ENCODE measurements at regions not wholly inside any gene's neighbourhood (a gene's known extent, or its start where the extent isn't known, plus 50 kb on each side); places are given as distances from the start of the nearest gene placed in this dataset.
"Not testable (repeated sequence)": the region's sequence is repeated elsewhere in the genome, so short reads cannot be mapped to it uniquely, and the experiment has no call there.

DNA sequence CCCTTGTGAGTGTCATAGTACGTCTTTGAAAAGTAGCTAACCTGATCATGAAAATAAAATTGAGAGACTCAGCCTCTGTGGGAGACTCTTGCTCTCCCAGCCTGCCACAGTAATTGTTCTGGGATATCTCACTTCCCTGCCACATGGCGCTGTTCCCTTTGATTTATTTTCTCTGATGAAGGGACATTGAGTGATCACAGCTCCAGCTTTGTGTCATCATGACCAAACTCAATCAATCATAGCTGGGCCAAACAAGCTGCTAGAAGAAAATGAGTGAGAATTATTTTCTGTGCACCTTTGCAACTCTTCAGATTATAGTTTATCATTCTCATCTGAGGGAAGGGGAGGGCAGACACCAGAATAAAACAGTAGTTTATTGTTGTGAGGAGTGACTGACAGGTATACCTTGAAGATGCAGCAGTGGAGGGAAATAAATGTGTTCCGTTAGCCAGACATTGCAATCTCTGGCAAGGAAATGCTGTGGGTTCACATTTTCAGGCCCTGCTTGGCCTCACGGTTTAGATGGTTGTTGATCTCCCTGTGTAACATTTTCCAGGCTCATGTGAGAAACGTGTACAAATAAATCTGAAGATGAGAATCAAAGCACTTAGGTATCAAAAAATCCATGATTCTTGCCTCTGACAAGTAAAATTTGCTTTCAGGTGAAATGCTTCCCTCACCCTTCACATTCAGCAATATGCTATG lies 174.7 kb upstream of the FBXL17 start:
- Histone ChIP-seq H3K4me1 (ENCODE audit: insufficient read depth, low read length) (peaks cover 22% of the 10 kb centered on the region), H3K36me3 (ENCODE audit: insufficient read depth, low read length) (no peaks in the 10 kb centered on the region), H3K9ac (ENCODE audit: low read depth, low read length) (no peak overlapping the region), H3K9me3 (ENCODE audit: control insufficient read depth, insufficient read depth, low read length) (0 out of 2 replicates have a peak, but pooled peaks cover 3% of the 10 kb centered on the region)

DNA sequence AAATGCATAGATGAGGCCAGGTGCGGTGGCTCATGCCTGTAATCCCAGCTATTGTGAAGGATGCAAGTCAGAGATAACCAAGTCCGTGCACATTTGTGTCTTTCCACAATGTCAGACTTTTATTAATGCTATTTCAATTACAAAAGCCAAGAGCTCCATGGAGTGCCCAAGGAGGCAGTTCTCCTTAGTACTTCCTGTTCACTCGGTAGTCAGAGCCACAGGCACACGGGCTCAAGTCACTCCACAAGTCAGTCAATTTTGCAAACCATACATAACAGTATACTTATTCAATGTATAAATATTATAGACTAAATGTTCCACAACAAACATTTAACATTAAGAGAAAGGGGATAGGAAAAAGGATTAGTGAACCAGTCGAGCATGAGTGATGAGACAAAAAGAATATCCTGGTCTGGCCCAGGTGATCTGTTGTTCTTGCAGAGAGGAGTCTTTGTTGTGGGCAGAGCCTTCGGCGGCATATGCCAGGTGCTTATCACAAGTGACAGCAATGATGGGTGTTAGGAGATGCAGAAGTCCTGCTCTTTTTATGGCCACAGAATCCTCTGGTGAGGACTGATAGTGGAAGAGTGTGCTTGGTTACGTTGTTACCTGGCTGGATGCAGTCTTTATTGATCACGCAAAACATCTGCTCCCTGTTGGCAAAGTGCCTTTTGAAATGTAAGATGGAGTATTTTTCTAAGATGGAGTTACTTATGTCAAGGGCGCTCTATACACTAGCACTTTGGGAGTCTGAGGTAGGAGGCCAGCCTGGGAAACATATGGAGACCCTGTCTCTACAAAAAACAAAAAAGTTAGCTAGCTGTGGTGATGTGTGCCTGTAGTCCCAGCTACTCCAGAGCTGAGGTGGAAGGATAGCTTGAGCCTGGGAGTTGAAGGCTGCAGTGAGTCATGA lies 167.0 kb upstream of the FBXL17 start:
- Histone ChIP-seq H3K36me3 (ENCODE audit: insufficient read depth, low read length) (no peaks in the 10 kb centered on the region), H3K9me3 (ENCODE audit: control insufficient read depth, insufficient read depth, low read length) (no peaks in the 10 kb centered on the region), H3K4me1 (ENCODE audit: insufficient read depth, low read length) (peaks cover 8% of the 10 kb centered on the region; the same call in 1 of the 2 replicates), H3K9ac (ENCODE audit: low read depth, low read length) (no peak overlapping the region)

DNA sequence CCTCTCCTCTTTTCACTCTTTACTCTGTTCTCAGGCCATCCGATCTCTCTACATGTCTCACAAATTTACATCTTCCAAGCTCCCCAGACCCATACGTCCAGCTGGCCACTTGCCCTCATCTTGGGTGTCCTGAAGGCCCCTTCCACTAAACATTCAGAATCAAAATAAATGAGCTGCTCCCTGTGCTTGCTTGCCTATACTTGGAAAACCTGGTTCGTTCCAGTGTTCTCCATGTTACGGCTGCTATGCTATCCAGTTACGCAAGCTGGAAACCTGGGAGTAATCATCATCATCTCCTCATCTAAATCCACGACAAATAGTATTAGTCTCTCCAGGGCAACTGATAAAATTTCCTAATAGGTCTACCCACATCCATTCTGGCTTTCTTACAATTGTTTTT lies 165.0 kb upstream of the FBXL17 start:
- no peak overlapping the region for H3K9ac ChIP-seq (ENCODE audit: low read depth, low read length)
- no peaks in the 10 kb centered on the region for H3K36me3 ChIP-seq (ENCODE audit: insufficient read depth, low read length)
- H3K9me3 ChIP-seq (ENCODE audit: control insufficient read depth, insufficient read depth, low read length), result no peaks in the 10 kb centered on the region
- H3K4me1 ChIP-seq (ENCODE audit: insufficient read depth, low read length), result peaks cover 13% of the 10 kb centered on the region; the same call in 1 of the 2 replicates

DNA sequence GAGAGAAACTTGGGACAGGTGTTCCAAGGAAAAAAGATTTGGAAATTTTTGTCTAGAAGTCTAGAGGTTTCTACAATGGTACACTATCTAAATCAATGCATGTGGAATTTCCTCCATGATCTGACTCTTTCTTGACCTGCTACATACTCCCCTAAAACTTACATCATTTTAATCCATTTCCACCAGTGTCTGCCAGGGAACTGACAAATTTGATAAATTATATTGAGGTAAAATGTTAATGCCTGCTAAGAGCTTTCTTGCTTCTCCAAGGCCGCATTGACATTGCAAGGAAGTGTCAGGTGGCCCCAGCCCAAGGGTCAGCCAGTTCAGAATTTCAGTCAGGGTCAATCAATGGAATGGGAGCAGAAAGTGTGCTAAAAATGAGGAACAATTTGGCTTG lies 163.4 kb upstream of the FBXL17 start:
- Histone ChIP-seq H3K36me3 (ENCODE audit: insufficient read depth, low read length) (no peaks in the 10 kb centered on the region), H3K9me3 (ENCODE audit: control insufficient read depth, insufficient read depth, low read length) (no peaks in the 10 kb centered on the region), H3K9ac (ENCODE audit: low read depth, low read length) (no peak overlapping the region), H3K4me1 (ENCODE audit: insufficient read depth, low read length) (peaks cover 13% of the 10 kb centered on the region; the same call in 1 of the 2 replicates)

DNA sequence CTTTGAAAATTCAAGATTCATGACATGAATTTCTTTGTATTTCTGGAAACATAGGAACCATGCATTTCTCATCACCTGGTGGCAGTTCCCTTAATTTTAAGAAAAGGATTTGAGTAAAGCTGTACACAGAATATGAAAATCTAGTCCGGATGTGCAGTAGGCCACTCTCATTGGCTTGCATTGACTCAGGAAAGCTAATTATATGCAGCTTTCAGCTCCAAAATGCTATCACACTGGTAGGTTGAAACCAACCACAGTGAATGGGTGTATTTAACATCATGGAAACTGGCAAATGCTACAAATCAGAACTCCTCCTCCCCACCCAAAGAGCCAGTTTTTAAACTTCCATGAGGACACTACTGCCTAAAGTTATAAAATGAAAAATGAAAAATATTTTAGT lies 161.6 kb upstream of the FBXL17 start:
- Histone ChIP-seq H3K36me3 (ENCODE audit: insufficient read depth, low read length) (no peaks in the 10 kb centered on the region), H3K9me3 (ENCODE audit: control insufficient read depth, insufficient read depth, low read length) (no peaks in the 10 kb centered on the region), H3K9ac (ENCODE audit: low read depth, low read length) (no peak overlapping the region), H3K4me1 (ENCODE audit: insufficient read depth, low read length) (peaks cover 15% of the 10 kb centered on the region)

DNA sequence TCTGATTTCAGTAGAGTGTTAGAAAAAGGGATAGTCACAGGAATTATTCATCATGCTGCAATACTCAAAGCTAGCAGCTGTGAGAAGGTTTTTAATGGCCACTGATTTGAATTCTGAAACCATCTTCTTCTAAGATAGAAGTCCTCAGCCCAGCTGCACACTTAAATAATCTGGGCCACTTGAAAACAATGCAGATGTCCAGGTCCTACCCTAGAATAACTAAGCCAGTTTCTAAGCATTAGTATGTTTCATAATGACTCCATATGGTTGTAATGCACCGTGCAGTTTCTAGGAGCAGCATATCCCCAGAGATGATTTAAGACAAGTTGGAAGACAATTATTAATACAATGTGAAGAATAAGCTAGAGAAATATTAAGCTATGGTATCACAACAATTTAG lies 159.9 kb upstream of the FBXL17 start:
- no peaks in the 10 kb centered on the region for H3K9me3 ChIP-seq (ENCODE audit: control insufficient read depth, insufficient read depth, low read length)
- no peak overlapping the region for H3K9ac ChIP-seq (ENCODE audit: low read depth, low read length)
- no peaks in the 10 kb centered on the region for H3K36me3 ChIP-seq (ENCODE audit: insufficient read depth, low read length)
- peaks cover 24% of the 10 kb centered on the region for H3K4me1 ChIP-seq (ENCODE audit: insufficient read depth, low read length)

DNA sequence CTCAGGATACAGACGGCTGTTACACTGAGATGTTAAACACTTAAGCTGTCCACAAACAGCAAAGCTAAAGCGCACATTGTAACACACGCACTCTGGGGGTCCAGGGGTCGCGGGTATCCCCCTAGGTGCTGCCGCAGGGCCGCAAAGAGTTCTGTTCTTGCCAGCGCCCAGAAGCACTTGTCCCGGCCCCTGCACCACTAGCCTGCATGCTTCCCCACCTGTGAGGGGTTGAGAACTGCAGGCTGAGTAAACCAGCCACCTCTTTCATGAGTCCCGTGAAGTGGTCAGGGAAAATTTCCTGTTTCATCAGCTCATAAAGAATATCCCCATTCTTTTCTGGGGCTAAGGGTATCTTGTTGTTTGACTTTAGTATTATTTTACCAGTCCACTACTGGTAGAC lies 154.4 kb upstream of the FBXL17 start:
- Histone ChIP-seq H3K4me1 (ENCODE audit: insufficient read depth, low read length) (peaks cover 14% of the 10 kb centered on the region), H3K9me3 (ENCODE audit: control insufficient read depth, insufficient read depth, low read length) (peaks cover under 1% of the 10 kb centered on the region; the same call in 1 of the 2 replicates), H3K9ac (ENCODE audit: low read depth, low read length) (no peak overlapping the region), H3K36me3 (ENCODE audit: insufficient read depth, low read length) (no peaks in the 10 kb centered on the region)

DNA sequence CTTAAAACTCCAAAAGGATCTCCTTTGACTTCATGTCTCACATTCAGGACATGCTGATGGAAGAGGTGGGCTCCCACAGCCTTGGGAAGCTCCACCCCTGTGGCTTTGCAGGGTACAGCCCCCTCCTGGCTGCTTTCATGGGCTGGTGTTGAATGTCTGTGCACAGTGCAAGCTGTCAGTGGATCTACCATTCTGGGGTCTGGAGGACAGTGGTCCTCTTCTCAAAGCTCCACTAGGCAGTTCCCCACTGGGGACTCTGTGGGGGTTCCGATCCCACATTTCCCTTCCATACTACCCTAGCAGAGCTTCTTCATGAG lies 150.2 kb upstream of the FBXL17 start:
- H3K36me3 ChIP-seq (ENCODE audit: insufficient read depth, low read length); H3K9me3 ChIP-seq (ENCODE audit: control insufficient read depth, insufficient read depth, low read length): not testable (repeated sequence)

DNA sequence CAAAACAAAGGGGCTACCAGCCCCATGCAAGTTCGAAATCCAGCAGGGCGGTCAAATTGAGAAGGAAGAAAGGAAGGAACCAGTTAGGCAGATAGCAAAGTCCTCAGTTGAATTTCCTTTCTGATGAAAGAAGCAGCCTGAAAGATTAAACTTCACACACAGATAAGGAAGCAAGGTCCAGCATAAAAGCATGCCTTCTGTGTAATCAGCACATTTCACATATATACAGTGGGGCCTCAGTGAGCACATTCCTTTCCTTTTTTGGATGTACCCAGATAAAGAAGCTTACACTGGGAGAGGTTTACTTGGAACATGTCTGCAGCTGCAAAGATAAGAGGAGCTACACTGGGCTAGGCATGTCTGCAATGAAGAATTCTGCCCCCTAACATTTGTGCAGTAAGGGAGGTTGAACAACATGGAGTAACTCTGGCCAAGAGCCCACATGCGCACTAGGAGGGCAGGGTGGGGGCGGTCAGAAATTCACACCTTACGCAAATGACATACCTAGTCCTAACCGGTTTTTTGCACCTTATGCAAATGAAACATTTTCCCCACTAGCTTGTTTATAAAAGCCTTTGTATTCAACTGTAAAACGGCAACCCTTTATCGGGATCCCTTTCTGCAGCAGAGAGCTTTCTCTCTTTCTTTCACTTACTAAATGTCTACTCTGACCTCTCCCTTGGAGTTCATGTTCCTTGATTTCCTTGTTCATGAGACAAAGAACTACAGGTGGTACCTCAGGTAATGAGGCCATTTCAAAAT lies 149.7 kb upstream of the FBXL17 start:
- Histone ChIP-seq H3K9me3 (ENCODE audit: control insufficient read depth, insufficient read depth, low read length) (peaks cover 5% of the 10 kb centered on the region; the same call in 1 of the 2 replicates), H3K9ac (ENCODE audit: low read depth, low read length) (no peak overlapping the region; the same call in 1 of the 2 replicates), H3K4me1 (ENCODE audit: insufficient read depth, low read length) (no peaks in the 10 kb centered on the region; the same call in 1 of the 2 replicates), H3K36me3 (ENCODE audit: insufficient read depth, low read length) (no peaks in the 10 kb centered on the region; the same call in 1 of the 2 replicates)

More for the DNA sequence above, 150.2 kb upstream of the FBXL17 start:
- not testable (repeated sequence) for H3K4me1 ChIP-seq (ENCODE audit: insufficient read depth, low read length); H3K9ac ChIP-seq (ENCODE audit: low read depth, low read length)

DNA sequence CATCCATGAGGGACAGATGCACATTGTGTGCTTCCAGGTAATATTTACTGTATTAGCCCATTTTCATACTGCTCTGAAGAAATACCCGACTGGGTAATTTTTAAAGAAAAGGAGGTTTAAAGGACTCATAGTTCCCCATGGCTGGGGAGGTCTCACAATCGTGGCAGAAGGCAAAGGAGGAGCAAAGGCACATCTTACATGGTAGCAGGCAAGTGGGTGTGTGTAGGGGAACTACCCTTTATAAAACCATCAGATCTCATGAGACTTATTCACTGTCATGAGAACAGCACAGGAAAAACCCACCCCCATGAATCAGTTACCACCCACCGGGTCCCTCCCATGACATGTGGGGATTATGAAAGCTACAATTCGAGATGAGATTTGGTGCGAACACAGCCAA lies 148.8 kb upstream of the FBXL17 start:
- no peaks in the 10 kb centered on the region for H3K4me1 ChIP-seq (ENCODE audit: insufficient read depth, low read length)
- H3K9ac ChIP-seq (ENCODE audit: low read depth, low read length), result no peak overlapping the region
- H3K36me3 ChIP-seq (ENCODE audit: insufficient read depth, low read length), result no peaks in the 10 kb centered on the region; the same call in 1 of the 2 replicates
- H3K9me3 ChIP-seq (ENCODE audit: control insufficient read depth, insufficient read depth, low read length), result peaks cover 7% of the 10 kb centered on the region; the same call in 1 of the 2 replicates

DNA sequence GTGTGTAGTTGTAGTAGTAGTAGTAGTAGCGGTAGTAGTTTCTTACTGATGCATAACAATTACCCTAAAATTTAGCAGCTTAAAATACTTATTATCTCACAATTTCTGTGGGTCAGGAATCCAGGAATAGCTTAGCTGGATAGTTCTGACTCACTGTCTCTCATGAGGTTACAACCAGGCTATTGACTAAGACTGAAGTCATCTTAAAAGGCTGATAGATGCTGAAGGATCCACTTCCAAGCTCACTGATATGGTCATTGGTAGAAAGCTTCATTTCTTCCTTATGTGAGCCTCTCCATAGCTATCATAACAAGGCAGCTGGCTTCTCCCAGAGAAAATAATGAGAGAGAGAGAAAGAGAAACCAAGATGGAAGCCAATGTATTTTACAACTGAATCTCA lies 147.5 kb upstream of the FBXL17 start:
- Histone ChIP-seq H3K4me1 (ENCODE audit: insufficient read depth, low read length) (no peaks in the 10 kb centered on the region), H3K36me3 (ENCODE audit: insufficient read depth, low read length) (no peaks in the 10 kb centered on the region; the same call in 1 of the 2 replicates), H3K9ac (ENCODE audit: low read depth, low read length) (no peak overlapping the region), H3K9me3 (ENCODE audit: control insufficient read depth, insufficient read depth, low read length) (peaks cover 7% of the 10 kb centered on the region; the same call in 1 of the 2 replicates)

DNA sequence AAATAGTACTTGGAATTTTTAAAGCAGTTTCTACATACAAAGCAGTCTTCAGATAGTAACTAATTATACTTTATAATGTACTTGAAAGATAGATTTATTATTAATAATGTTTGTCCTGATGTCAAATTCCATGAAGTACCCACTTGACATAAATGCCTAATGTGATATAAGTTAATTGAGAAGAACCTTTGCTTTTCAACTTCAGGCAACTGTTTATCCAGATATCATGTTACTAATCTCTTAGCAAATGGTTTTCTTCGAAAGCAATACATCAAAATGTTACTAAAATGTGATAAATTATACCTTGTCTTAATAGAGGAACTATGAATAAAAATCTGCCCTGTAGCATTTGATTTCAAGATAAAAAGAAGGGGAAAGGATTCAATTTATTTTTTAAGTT lies 146.8 kb upstream of the FBXL17 start:
- H3K4me1 ChIP-seq (ENCODE audit: insufficient read depth, low read length), result no peaks in the 10 kb centered on the region
- H3K36me3 ChIP-seq (ENCODE audit: insufficient read depth, low read length), result no peaks in the 10 kb centered on the region; the same call in 1 of the 2 replicates
- peaks cover 7% of the 10 kb centered on the region; the same call in 1 of the 2 replicates for H3K9me3 ChIP-seq (ENCODE audit: control insufficient read depth, insufficient read depth, low read length)
- H3K9ac ChIP-seq (ENCODE audit: low read depth, low read length), result no peak overlapping the region

DNA sequence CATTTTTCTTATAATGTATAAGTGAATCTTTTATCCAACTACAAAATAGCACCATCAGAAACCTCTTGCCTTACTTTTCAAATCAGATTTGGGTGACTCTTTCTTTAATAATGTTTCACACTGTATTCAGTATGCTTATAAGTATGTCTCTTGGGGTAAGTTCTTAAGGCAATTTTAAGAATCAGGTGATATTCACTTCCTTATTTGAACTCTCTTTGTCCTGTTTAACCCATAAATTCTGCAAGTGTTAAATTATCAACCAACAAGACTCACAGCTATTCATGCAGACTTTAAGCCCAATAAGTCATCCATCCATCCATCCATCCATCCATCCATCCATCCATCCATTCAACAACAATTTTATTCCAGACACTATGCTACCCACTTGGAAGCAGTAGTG lies 142.7 kb upstream of the FBXL17 start:
- H3K36me3 ChIP-seq (ENCODE audit: insufficient read depth, low read length), result no peaks in the 10 kb centered on the region
- H3K9ac ChIP-seq (ENCODE audit: low read depth, low read length), result no peak overlapping the region
- H3K4me1 ChIP-seq (ENCODE audit: insufficient read depth, low read length), result peaks cover 9% of the 10 kb centered on the region; the same call in 1 of the 2 replicates
- H3K9me3 ChIP-seq (ENCODE audit: control insufficient read depth, insufficient read depth, low read length), result peaks cover 5% of the 10 kb centered on the region; the same call in 1 of the 2 replicates

DNA sequence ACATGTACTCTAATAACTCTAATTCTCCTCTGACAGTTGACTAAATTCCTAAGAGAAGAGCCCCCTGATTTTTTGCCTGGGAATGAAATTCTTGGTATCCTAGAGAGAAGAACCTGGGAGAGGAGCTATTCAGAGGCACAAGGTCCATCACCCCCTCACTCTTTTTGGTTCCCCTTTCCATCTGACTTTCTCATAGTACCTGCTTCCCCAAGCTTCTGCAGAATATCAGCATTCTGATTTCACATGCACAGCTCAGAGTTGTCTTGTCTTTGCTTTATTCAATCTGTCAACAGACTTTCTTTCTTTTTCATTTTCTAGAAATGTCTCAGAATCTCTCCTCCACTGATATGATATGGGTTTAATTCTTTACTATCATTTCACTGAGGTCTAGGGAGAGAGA lies 141.5 kb upstream of the FBXL17 start:
- Histone ChIP-seq H3K36me3 (ENCODE audit: insufficient read depth, low read length) (no peaks in the 10 kb centered on the region), H3K9me3 (ENCODE audit: control insufficient read depth, insufficient read depth, low read length) (peaks cover 5% of the 10 kb centered on the region; the same call in 1 of the 2 replicates), H3K4me1 (ENCODE audit: insufficient read depth, low read length) (peaks cover 9% of the 10 kb centered on the region; the same call in 1 of the 2 replicates), H3K9ac (ENCODE audit: low read depth, low read length) (no peak overlapping the region)
